Epidermal melanocyte (primary cell): ENCODE measurements at regions not wholly inside any gene's neighbourhood (a gene's known extent, or its start where the extent isn't known, plus 50 kb on each side); places are given as distances from the start of the nearest gene placed in this dataset.
"Not testable (repeated sequence)": the region's sequence is repeated elsewhere in the genome, so short reads cannot be mapped to it uniquely, and the experiment has no call there.

ENCODE experiments used
- DNase-seq: peaks from one replicate; pipeline ENCODE4 v3.0.0; 2011; ENCODE audit warnings: low spot score; ENCODE audit not compliant: insufficient read length

DNA sequence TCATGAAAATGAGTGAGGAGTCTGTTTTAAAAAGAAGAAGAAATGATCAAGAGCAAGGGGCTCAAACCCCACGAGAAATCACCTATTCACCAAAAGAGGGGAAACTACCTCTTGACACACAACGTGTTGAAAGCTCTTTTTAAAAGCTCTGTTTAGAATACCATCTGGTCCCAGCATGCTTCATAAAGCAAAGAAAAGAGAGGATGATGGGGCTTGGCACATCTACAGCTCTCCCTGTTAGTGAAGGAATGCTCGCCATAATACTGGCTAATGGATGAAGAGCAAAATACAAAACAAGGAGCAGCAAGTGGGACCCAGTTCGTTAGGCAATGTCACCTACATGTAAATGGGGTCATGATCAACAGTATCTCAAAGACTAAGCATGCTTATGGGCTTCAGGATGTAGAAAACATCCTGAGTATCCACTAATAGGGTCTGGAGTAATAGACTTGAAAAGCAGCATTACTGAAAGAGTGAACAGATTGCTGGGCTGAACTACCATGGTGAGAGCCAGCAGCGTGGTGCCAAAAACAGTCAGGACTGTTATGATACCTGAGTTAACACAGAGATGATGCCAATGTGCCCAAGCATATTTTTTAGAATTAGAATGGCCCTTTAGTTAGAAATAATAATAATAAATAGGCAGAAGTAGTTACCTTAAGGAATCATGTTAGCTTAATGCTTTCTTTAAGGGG lies 159.7 kb upstream of the POU1F1 start:
- DNase-seq: no peak

DNA sequence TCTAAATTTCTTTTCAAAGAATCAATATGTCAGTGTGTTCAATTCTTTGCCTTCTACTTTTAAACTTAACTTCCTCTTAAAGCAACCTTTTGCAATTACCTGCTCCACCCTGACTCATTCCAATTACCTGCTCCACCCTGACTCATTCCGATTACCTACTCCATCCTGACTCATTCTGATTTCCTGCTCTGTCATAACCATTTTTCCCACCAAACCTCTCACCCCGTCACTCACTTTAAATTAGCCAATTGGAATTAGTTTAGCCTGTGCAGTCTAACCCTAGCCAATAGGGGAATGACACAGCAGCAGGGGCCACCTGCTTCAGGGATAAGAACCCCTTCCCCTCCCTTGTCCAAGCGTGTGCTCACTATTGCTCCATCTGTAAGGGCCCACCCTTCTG lies 157.1 kb upstream of the POU1F1 start:
- not testable (repeated sequence) for DNase-seq

DNA sequence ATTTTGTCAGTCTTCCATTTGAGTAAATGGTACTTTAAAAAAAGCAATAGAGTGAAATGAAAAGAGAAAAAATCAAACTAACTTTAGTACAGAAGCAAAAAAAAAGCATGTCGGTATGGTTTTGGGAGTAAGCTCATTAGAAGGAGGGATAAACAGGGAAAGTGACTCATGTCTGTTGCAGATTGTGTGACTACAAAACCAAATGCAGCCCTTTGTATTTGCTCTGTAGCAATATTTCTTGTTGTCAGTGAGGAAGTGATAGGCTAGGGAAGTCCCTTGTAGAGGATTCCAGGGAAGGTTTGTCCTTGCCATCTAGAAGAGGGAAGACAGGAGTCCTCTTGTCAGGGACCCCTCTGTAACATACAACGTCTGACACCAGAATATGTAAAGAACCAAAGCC lies 150.5 kb upstream of the POU1F1 start:
- no peak for DNase-seq

DNA sequence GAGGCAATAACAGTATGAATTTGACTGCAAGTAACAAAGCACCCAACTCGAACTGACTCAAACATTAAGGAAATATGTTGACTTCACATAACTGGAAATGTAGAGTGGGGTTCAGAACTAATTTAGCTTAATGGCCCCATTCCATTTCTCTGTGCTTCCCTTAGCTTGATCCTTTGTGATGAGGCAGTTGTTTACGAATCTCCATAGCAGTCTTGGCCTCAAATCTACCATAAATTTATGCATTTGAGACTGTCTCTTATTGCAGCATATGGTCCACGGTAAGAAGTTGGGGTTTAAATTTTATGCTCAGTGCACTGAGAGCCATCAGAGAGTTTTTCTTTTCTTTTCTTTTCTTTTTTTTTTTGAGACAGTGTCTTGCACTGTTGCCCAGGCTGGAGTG lies 148.7 kb upstream of the POU1F1 start:
- DNase-seq: no peak

DNA sequence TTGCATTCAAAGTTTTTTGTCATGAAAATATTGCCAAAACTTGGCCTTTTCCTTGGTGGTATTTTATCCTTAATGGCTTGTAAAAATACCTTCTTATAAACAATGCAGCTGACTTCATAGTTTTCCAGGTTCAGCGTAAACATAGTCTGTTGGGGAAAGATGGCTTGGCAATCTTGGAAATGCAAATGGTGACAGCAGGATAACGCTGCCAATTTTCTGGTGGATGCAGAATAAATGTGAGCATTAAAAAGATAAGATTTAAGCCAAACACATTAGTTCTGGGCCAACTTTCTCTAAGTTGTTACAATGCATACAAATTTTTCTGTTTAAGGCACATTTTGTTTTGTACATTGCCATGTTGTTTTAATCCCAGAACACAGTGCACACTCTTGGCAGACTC lies 147.0 kb upstream of the POU1F1 start:
- no peak for DNase-seq

DNA sequence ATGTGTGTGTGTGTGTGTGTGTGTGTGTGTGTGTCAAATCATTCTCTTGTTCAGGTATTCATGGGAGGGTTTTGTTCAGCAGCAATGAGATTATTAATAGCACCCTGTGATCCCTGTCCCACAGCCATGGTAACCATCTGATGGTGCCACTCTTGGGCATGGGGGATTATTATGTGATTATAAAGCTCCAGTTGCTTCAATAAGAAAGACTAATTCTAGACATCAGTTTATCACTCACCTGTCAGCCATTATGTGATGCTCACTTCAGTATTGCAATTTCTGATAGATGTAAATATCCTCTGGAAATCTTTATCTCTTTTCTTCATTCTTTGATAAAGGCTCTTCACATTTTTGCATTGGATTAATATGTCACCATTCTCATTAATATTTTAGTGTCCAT lies 145.9 kb upstream of the POU1F1 start:
- DNase-seq: no peak

DNA sequence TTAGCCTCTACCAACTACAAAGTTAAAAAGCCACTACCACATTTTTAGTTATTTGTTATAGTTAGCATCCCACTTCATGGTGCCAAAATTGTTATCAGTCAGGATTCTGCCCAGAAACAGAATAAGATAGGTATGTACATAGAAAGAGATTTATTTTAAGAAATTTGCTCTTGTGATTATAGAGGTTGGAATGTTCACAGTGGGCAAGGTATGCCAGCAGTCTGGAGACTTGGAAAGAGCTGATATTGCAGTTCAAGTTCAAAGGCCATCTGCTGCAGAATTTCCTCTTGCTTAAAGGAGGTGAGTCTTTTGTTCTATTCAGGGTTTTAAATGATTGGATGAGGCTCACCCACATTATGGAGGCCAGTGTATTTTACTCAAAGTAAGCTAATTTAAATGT lies 143.8 kb upstream of the POU1F1 start:
- DNase-seq: no peak

DNA sequence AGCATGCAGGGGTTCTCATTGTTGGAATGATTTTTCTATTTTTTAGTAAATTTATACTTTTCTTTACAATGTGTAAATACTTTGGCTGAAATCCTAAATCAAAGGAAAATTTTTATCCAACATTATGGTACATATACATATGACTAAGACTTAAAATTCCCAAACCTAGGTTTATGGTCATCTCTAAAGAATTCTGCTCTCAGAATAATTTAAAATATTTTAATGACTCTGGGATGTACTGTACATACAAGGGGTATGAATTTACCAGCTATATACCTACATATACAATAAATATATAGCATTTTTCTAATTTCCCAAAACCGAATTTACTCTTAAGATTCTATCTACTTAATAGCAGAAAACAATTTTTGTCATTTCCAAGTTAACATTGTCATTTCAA lies 137.9 kb upstream of the POU1F1 start:
- DNase-seq: no peak

DNA sequence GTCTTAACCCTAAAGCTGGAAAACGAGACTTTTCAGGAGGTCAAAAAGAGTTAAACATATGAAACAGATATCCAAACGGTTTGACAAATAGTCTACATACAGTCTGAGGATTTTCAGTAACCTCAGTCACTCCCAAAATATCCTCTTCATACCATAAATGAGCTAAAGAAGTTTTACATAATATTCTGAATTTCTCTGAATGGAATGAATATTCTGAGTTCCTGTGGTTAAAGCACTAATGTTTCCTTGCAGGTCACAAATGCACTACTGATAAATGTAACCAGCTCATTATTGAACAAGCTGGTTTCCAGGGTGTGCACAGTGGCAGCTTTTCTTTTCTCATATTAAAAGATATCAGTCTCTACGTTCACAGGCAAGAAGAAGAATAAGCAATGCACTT lies 137.4 kb upstream of the POU1F1 start:
- no peak for DNase-seq

DNA sequence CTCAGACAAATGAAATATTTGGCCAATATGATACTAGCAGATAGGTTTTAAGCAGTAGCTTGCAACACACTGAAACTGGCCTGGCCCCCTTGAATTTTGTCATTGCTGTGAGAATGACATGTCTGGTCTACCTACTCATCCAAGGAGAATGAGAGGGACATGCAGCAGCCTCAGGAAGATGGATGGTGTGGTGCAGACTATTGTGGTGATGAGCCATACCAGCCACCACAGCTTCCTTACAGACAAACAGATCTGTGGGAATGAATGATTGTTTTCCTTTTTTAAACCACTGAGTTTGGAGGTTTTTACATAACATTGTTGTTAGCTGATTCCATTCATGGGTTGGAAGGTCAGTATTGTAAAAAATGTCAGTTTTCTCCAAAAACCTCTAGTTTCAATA lies 133.7 kb upstream of the POU1F1 start:
- no peak for DNase-seq

DNA sequence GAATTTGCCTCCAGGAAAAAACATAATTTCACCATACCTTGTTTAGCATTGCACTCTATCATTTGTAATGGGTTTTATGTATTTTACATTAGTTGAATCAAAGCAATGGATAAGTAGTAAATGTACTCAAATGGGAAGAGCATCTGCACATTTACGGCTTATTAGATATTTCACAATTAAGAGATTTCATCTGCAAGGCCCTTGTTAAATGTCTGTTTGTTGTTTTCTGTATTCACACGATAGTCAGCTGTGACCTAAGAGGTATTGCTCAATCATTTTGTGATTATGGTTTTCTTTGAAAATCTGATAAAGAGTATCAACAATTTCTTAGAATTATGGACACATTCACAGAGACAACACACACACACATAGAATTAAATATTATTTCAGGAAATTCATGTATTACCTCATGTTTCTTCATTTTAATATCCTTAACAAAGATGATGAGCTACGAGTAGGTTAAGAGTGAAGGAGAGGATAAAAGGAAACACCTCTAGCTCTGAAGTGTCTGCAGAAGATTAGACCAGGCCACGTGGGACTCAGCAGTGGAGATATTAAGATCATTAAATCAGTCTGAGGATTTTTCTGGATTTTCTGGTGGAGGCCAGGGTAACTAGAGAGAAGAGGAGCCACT lies 121.9 kb upstream of the POU1F1 start:
- no peak for DNase-seq

DNA sequence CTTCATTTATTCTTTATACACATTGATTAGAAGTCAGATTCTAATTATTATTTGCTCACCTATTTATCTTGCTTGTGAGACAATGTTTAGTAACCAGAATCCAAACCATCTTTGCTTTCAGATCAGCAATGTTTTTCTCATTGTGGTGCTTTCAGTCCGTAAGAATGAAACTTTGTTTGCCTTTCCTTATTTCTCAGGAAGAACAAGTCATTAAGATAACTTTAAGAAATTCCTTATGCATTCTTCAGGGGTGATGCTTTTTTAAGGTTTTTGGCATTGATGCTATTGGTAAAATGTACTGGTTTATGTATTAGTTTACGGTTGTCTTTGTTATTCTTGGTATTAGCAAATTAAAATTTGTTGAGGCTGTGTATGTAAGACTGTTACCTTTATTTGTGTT lies 120.8 kb upstream of the POU1F1 start:
- no peak for DNase-seq

DNA sequence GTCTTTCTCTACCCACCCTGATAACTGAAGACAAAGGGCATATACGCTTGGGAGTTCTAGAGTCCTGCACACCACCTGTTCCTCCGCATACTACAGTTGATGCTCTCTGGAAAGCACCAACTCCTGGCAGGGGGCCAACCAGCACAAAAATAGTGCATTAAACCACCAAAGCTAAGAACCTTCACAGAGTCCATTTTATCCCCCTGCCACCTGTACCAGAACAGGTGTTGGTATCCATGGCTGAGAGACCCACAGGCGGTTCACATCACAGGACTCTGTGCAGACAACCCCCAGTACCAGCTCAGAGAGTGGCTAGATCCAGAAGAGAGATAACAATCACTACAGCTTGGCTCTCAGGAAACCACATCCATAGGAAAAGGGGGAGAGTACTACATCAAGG lies 114.4 kb upstream of the POU1F1 start:
- DNase-seq: no peak

DNA sequence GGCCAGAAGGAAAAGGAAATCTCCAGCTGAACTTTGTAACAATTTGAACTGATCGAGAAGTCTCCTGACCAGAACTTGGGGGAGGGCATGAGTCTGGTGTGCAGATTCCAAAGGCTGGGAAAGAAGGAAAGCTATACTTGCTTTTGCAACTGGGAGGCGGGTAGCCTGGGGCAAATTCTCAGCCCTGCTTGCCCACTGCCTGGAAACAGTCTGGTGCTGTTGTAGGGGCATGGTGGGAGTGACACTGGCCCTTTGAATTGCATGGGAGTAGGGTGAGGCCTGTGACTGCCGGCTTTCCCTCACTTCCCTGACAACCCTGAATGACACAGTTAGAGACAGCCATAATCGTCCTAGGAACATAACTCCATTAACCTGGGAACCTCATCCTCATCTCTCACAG lies 114.0 kb upstream of the POU1F1 start:
- DNase-seq: no peak

DNA sequence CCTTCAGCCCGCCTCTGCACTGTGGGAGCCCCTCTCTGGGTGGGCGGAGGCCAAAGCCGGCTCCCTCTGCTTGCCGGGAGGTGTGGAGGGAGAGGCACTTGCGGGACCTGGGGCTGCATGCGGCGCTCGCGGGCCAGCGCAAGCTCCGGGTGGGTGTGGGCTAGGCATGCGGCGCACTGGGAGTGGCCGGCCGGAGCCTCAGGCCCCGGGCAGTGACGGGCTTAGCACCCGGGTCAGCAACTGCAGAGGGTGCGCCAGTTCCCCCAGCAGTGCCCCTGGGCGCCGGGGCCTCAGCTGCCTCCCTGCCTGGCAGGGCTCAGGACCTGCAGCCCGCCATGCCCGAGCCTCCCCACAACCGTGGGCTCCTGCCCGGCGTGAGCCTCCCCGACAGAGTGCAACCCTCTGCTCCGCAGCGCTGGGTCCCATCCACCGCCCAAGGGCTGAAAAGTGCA lies 98.9 kb upstream of the POU1F1 start:
- no peak for DNase-seq

DNA sequence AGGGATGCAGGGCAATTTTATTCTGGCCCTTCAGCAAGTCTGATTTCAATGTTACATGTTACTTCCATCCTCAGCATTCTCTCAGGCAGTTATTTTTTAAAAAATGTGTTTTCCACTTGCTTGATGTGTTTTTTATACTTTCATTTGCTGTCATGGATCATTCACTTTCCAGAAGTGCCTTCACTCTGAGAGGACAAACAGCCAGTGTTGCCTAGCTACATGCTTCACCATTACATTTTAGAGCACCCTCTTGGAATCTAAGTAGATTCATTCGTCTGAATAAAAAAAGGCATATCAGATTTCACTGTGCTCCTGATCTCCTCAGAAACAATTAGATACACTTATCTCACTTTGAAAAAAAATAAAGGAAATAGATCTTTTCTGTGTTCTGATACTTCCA lies 93.6 kb upstream of the POU1F1 start:
- no peak for DNase-seq

DNA sequence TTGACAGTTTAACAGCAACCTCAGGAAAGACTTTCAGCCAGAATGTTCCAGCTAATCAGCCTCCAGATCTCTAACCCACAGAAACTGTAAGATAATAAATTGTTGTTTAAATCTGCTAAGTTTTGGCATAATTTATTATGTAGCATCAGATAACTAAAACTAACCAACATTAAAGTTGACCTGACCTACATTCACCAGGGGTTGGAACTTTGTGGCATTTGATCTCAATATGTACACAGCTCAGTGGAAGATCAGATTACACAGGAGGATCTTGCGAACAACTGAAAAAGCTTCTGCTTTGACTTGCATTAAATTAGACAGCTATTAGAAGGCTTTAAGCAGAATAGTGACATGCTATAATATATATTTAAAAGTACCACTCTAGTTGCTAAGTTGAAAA lies 91.4 kb upstream of the POU1F1 start:
- no peak for DNase-seq

DNA sequence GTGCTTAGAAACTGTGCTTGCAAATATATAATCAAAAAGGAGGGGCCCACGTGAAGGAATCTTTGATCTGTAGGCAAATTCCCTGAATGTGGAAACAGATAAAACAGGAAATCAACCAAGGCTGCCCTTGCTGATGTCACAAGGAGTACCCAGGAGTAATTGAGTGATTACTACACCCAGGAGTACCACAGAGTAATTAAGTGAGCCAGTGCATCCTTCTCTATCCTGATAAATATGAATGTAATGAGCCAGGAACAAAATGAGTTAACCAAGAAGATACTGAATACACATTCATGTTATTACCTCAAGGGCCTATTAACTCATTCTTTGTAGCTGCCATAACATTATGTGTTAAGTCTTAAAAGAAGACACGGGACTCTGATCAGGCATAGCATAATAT lies 87.3 kb upstream of the POU1F1 start:
- DNase-seq: no peak

DNA sequence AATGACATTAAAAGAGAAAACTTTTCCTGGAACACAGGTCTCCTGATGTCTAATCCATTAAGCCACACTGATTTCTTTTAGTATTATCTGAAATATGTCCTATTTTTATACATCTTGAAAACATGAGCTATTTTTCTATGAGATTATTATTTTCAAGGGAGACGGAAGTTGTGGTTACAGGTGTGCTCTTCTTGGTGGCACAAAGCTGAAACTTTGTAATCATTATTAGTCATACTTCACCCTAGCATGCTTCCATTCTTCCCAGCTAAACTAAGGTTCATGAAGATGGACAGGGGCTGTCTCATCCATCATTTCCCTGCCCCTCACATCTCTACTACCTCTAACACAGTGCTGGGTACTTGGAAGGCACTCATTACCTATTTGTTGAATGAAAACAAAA lies 85.6 kb upstream of the POU1F1 start:
- DNase-seq: no peak

DNA sequence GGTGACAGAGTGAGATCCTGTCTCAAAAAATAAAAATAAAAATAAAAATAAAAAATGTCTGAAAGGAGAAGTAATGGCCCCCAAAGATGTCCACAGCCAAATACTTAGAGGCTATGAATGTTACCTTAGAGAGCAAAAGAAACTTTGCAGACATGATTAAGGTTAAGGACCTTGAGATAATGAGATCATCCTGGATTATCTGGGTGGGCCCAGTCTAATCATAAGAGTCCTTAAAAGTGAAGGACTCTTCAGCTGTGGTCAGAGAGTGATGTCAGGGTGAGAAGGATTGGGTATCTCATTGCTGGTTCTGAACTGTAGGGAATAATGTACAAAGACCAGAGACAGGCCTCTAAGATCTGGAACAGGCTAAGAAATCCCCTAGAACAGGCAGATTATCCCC lies 84.9 kb upstream of the POU1F1 start:
- no peak for DNase-seq

DNA sequence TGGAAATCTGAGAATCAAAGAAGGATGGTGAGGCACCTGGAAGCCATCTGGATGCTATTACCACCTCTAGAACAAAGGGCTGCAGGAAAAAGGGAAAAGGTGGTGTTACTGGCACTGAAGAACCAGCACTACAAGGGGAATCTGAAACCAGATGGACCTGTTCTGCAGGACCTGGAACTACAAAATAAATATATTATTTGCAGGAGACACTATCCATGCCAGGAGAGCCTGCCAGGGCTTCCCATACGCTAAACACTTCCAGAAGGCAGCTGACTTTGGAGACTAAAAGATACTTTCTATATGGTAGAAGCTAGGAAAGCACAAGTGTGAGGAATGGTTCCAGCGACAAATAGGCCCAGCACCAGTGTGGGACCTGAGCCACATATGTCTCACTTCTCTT lies 83.4 kb upstream of the POU1F1 start:
- no peak for DNase-seq

DNA sequence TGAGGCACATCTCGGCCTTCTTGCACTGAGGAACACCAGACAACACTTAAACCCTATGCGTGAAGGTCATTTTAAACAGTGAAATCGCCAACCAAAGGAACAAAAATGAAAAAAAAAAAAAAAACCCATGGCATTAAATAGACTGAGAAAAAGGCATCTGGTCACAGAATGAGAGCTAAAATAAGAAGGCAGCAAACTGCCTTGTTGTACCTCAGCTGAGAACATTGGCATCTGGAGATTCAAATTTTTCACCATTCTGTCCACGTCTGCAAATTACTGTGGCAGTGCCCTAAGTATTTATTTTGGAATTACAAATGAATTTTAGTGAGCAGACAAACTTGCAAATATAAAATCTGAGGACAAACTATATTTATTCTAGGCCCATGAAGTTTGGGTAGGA lies 82.6 kb upstream of the POU1F1 start:
- DNase-seq: no peak

DNA sequence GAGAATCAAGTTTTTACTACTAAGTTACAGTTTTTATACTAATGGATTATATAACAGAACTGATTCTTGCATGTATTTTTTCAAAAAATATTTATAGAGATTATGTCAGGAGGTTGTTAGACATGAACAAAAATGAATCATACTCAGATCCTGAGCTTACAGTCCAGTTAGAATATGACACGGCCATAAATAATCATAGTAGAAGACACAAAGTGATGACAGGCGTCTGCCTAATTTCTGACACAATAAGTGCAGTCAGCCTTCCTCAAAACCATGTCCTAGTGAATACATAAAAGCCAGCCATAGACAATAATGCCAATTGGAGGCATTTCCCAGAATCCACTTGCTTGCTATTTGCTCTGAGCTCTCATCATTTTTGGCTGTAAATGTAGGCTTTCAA lies 81.7 kb upstream of the POU1F1 start:
- no peak for DNase-seq

DNA sequence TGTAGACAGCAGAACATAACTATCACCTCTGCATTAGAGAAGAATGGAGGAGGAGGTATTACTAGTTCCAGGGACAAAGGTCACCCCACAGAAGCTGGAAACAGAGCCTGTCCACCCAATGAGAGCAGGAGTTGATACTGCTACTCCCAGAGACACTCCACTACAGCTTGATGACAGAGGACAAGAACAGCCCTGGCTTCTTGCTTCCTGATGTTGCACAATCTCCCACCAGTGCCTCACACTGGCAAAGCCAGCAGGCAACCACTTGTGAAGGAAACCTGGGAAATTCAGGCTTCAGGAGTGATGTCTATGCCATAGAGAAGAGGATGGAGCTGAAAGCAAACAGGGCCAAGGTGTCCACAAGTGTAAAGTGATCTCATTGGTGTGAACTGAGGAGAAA lies 78.0 kb upstream of the POU1F1 start:
- DNase-seq: no peak
